ENCODE measurements at regions not wholly inside any gene's neighbourhood (a gene's known extent, or its start where the extent isn't known, plus 50 kb on each side); places are given as distances from the start of the nearest gene placed in this dataset.

- Mint-ChIP-seq H3K4me3 (ENCODE audit: low read depth, unreplicated experiment) (no peak overlapping the region), H3K4me1 (ENCODE audit: low read depth, unreplicated experiment) (peaks cover 24% of the 10 kb centered on the region), H3K27me3 (ENCODE audit: unreplicated experiment) (no peaks in the 10 kb centered on the region), H3K27ac (ENCODE audit: unreplicated experiment) (peak overlapping the region; percentile 58), H3K36me3 (ENCODE audit: insufficient read depth, unreplicated experiment) (no peaks in the 10 kb centered on the region), H3K9me3 (ENCODE audit: low read depth, unreplicated experiment) (no peaks in the 10 kb centered on the region)
- no TSS peak for BruUV-seq (replicated peaks)
- peak; percentile 68 for DNase-seq
- CTCF ChIA-PET = interaction anchor here (0.7 to 1.3 kb wide), 4 partner anchors 9 to 1839 kb away, joined by 3 to 6 read pairs (median 4); no protein-coding TSS in a partner anchor
- intact Hi-C loops (cut with micrococcal nuclease; ENCODE audit: unreplicated experiment) = loop anchor here (2.0 to 5.0 kb wide), 2 partner anchors 107 to 299 kb away; partner anchors contain the start of gene NECTIN3
- TF ChIP-seq CTCF (IDR thresholded peaks at IDR 0.05; ENCODE audit: unreplicated experiment) = no peak
Observed at GRCh38 chr3:110773413-110773954, 298.1 kb upstream of the NECTIN3 start.

GRCh38 chr3:110774496-110775265, 296.9 kb upstream of the NECTIN3 start:
- H3K36me3 Mint-ChIP-seq (ENCODE audit: insufficient read depth, unreplicated experiment) = no peaks in the 10 kb centered on the region
- H3K4me3 Mint-ChIP-seq (ENCODE audit: low read depth, unreplicated experiment) = no peak overlapping the region
- no peak for DNase-seq
- peaks cover 24% of the 10 kb centered on the region for H3K4me1 Mint-ChIP-seq (ENCODE audit: low read depth, unreplicated experiment)
- no peaks in the 10 kb centered on the region for H3K9me3 Mint-ChIP-seq (ENCODE audit: low read depth, unreplicated experiment)
- CTCF ChIA-PET = interaction anchor here (0.6 kb wide), 1 partner anchor 1500 kb away, joined by 5 read pairs; no protein-coding TSS in a partner anchor
- intact Hi-C loops (cut with micrococcal nuclease; ENCODE audit: unreplicated experiment) = loop anchor here (5.0 kb wide), 1 partner anchor 298 kb away; the partner anchor contains the start of gene NECTIN3
- no peak for TF ChIP-seq CTCF (IDR thresholded peaks at IDR 0.05; ENCODE audit: unreplicated experiment)
- H3K27ac Mint-ChIP-seq (ENCODE audit: unreplicated experiment) = peak overlapping the region; percentile 13
- BruUV-seq (replicated peaks) = no TSS peak
- H3K27me3 Mint-ChIP-seq (ENCODE audit: unreplicated experiment) = no peaks in the 10 kb centered on the region

- H3K4me3 Mint-ChIP-seq (ENCODE audit: low read depth, unreplicated experiment) = no peak overlapping the region
- no TSS peak for BruUV-seq (replicated peaks)
- H3K9me3 Mint-ChIP-seq (ENCODE audit: low read depth, unreplicated experiment) = no peaks in the 10 kb centered on the region
- TF ChIP-seq CTCF (IDR thresholded peaks at IDR 0.05; ENCODE audit: unreplicated experiment) = no peak
- no peak for DNase-seq
- H3K27ac Mint-ChIP-seq (ENCODE audit: unreplicated experiment) = no peak overlapping the region
- CTCF ChIA-PET = no interaction called here
- peaks cover 3% of the 10 kb centered on the region for H3K4me1 Mint-ChIP-seq (ENCODE audit: low read depth, unreplicated experiment)
- intact Hi-C loops (cut with micrococcal nuclease; ENCODE audit: unreplicated experiment) = no loop called here
- H3K27me3 Mint-ChIP-seq (ENCODE audit: unreplicated experiment) = no peaks in the 10 kb centered on the region
- H3K36me3 Mint-ChIP-seq (ENCODE audit: insufficient read depth, unreplicated experiment) = no peaks in the 10 kb centered on the region
Observed at GRCh38 chr3:110779581-110779980, 292.0 kb upstream of the NECTIN3 start.

GRCh38 chr3:110783541-110783940, 288.1 kb upstream of the NECTIN3 start:
- Mint-ChIP-seq H3K36me3 (ENCODE audit: insufficient read depth, unreplicated experiment) (no peaks in the 10 kb centered on the region), H3K27ac (ENCODE audit: unreplicated experiment) (no peak overlapping the region), H3K9me3 (ENCODE audit: low read depth, unreplicated experiment) (no peaks in the 10 kb centered on the region), H3K4me3 (ENCODE audit: low read depth, unreplicated experiment) (no peak overlapping the region), H3K27me3 (ENCODE audit: unreplicated experiment) (no peaks in the 10 kb centered on the region), H3K4me1 (ENCODE audit: low read depth, unreplicated experiment) (no peaks in the 10 kb centered on the region)
- intact Hi-C loops (cut with micrococcal nuclease; ENCODE audit: unreplicated experiment) = no loop called here
- CTCF ChIA-PET = no interaction called here
- DNase-seq = no peak
- TF ChIP-seq CTCF (IDR thresholded peaks at IDR 0.05; ENCODE audit: unreplicated experiment) = no peak
- no TSS peak for BruUV-seq (replicated peaks)

Measured in Calu3 (cell line).